HG02588 (cell line): ENCODE measurements at regions not wholly inside any gene's neighbourhood (a gene's known extent, or its start where the extent isn't known, plus 50 kb on each side); places are given as distances from the start of the nearest gene placed in this dataset.
"Not testable (repeated sequence)": the region's sequence is repeated elsewhere in the genome, so short reads cannot be mapped to it uniquely, and the experiment has no call there.

Source experiments
- ATAC-seq: cut with Tn5 transposase; IDR thresholded peaks from one replicate; pipeline ENCODE4 v1.9.1; 2021; ENCODE audit warnings: mild to moderate bottlenecking, moderate library complexity; ENCODE audit not compliant: unreplicated experiment

DNA sequence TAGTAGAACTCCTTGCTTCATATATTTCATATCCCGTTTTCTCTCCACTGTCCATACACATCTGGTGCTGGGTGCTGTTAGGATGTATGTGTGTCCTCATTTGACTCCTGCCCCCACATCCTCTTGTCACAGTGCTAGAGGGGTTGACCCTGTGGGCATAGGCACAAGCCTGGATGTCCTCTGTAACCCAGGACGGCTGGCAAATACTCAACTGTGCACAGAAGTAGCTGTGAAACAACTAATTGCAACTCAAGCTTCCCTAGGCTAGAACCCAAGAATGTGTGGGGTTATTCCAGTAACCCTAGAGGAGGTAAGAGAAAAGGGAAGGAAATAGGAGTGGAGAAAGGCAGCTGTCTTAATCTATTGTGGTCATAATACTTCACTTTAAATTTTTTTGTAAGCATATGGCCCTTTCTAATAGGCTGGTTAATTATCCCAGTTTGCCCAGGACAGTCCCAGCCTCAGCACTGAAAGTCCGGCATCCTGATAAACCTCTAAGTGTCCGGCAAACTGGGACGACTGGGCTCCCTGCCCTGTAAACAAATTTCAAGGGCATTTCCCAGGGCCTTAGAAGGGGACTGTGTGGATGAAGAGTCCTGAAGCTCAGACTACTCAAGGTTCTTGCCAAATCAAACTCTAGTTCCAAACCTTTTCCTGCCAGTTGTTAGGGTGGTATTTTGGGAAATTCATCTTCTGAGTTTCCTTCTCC, 283.2 kb upstream of the CELF2 start:
- no peak for ATAC-seq

- ATAC-seq, result no peak
These were observed 272.4 kb upstream of the CELF2 start for GRCh38 chr10:10745291-10745690.

DNA sequence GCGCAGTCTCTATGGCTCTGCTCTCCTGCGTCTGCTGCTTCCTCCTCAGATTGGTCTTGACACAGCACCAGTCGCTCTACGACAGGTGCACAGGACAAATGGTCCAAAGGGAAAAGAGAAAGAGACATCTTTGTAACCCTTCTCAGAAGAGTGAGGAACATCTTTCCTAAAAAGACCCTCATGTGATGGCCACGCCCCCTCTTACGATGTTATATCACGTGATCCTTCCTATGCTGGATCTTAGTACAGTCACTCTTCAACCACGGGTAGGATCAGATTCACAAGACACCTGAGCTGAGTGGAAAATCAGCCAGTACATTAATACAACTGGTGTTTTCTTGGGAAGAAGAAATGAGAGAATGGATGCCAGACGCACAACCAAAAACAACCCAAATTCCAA, 262.2 kb upstream of the CELF2 start:
- ATAC-seq, result no peak

GRCh38 chr10:10758306-10758705, 259.4 kb upstream of the CELF2 start:
- ATAC-seq, result no peak

DNA sequence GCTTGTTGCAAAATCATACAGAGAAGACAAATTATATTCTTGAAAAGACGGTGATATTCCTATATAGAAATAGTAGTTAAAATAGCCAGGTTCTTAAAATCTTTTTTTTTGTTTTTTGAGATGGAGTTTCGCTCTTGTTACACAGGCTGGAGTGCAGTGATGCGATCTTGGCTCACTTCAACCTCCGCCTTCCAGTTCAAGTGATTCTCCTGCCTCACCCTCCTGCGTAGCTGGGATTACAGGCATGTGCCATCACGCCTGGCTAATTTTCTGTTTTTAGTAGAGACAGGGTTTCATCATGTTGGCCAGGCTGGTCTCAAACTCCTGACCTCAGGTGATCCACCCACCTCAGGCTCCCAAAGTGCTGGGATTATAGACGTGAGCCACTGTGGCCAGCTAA, 257.9 kb upstream of the CELF2 start:
- ATAC-seq, result not testable (repeated sequence)

GRCh38 chr10:10765017-10765416, 252.7 kb upstream of the CELF2 start:
- ATAC-seq, result no peak

DNA sequence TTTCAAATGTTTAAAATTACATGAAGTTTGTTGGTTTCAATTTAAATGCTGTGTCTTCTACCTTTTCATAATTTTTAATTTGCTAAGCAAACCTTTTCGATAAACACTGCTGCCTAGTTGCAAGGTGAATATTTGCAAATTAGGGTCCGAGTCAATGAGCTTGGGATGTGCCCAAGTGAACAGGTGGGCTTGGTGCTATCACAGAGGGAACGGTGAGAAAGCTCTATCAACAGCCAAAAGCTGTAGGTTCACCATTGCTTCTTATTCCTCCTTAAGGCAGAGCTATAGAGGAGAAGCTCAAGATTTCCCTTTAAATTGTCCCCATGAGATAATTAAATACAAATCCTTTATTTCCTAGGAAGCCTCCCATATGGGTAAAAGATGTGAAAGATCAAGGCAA, 245.3 kb upstream of the CELF2 start:
- ATAC-seq, result no peak

- no peak for ATAC-seq
These were observed 244.7 kb upstream of the CELF2 start for GRCh38 chr10:10772874-10773508.

GRCh38 chr10:10774416-10774815, 243.3 kb upstream of the CELF2 start:
- no peak for ATAC-seq

DNA sequence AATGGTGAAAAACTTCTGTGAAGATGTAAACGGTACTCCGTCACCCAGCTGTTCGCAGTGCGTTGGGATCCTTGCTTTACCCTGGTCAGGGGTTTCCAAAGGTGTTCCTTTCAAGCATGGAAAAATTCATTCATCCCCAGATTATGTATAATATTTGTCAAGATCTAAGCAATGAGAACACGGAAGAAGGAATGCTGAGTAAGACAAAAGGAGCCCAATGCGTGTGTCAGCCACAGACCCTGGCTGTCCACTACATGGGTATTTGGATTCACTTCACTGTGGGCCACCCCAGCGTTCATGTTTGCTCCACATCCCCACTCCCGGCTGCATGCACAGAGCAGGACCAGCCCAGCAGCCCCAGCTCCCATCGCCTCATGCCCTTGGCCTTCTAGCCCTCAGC, 241.3 kb upstream of the CELF2 start:
- ATAC-seq, result no peak

GRCh38 chr10:10777279-10777678, 240.4 kb upstream of the CELF2 start:
- no peak for ATAC-seq

GRCh38 chr10:10777723-10778122, 239.9 kb upstream of the CELF2 start:
- no peak for ATAC-seq

GRCh38 chr10:10778959-10779358, 238.7 kb upstream of the CELF2 start:
- no peak for ATAC-seq

DNA sequence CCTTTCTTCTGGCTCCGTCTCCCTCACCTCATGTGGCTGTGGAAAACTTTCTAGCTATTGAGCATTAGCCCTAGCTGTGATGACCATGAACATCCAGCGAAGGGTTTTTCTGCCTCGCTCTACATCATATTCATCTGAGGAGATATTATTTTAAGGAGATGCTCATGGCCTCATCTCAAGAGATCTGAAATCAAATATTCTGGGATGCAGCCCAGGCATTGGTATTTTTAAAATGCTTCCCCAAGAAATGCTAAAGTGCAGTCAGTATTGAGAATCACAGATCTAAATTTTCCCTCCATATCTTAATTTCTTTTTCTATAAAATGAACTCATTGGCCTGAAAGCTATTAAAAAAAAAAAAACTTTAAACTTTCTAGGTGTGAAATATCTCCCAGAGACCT, 238.2 kb upstream of the CELF2 start:
- no peak for ATAC-seq

DNA sequence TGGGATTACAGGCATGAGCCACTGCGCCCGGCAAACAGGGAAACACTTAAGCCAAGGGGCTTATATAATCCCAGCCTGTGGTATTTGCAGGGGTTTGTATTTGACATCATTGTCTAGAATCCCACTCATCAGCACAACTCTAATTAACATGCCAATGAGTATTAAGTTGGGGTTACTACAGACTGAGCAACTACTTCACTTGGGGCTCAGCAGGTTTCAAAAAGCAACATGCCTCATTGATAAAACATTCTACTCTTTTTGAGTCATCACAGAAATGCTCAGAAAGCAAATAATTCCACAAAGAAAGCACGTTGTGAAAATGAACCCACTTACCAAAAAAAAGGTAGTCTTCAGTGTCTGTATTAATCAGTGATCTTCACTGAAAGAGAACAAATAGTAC, 236.9 kb upstream of the CELF2 start:
- ATAC-seq, result no peak

DNA sequence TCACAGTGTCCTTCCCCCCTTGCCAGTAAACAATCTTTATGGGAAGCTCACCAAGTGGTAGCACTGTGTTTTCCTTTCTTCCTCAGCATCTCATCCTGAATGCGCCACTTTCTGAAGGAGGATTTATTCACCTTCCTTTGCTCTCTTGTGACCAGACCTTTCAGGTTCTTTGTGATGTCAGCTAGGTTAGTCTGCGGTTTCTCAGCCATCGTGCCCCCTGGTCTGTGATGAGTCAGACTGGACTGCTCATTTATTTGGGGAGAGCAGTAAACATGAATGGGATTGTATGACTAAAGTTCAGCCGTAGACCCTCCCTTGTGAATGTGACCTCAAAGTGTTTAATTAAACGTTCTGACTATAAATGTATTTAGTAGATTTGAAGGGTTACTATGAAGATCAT, 235.1 kb upstream of the CELF2 start:
- no peak for ATAC-seq

DNA sequence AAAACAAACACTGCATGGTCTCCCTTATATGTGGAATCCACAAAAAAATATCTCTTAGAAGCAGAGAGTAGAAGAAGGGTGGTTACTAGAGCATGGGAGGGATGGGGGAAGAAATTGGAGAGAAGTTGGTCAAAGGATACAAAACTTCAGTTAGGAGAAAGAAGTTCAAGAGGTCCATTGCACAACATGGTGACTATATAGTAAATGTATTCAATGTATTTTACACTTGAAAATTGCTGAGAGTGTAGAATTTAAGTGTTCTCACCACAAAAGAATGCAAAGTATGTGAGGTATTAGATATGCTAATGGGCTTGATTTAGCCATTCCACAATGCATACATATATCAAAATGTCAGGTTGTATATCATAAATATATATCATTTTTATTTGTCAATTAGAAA, 232.0 kb upstream of the CELF2 start:
- no peak for ATAC-seq

- ATAC-seq, result no peak
These were observed 231.3 kb upstream of the CELF2 start for GRCh38 chr10:10786109-10787090.

- no peak for ATAC-seq
These were observed 230.1 kb upstream of the CELF2 start for GRCh38 chr10:10787586-10787985.

DNA sequence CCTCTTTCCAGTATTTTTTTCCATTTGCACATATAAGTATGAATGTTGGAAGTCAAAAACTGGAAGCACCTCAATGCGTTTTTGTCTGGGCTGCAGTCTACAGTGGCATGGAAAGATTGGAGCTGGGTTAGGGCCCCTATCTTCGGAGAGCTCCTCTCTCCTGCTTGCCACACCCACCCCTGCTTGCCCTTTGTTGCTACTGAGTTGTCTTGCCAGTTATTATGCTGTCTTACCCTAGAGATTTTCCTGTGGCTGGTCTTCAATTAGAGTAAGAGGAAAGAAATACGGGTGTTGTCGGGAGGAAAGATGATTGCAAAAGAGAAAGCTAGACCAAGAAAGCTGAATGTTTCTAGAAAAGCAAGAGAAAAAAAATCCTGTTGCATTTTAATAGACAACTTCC, 228.9 kb upstream of the CELF2 start:
- ATAC-seq, result no peak

DNA sequence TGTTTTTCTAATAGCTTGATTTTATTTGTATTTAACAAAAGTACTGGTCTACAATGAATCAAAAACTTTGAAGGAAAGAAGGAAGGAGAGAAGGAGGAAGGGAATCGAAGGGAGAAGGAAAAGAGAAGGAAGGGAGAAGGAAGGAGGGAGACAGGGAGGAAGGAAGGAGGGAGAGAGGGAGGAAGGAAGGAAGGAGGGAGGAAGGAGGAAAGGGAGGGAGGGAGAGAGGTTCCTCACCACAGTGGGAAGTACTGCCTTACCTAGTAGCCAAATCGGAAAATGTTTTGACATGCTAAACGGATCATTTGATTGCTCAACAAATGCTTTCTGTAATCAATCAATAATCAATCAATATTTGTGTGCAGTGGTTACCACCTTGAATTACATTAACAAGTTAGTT, 225.8 kb upstream of the CELF2 start:
- ATAC-seq, result no peak

- ATAC-seq, result no peak
These were observed 225.0 kb upstream of the CELF2 start for GRCh38 chr10:10792681-10793080.
